CD14-positive monocyte (primary cell): ENCODE measurements at regions not wholly inside any gene's neighbourhood (a gene's known extent, or its start where the extent isn't known, plus 50 kb on each side); places are given as distances from the start of the nearest gene placed in this dataset.
A peak's percentile ranks its signal among the peaks of the same experiment; 100 is the strongest.

Experiments used
- DNase-seq, 3 donors: peaks; one replicate each; pipeline ENCODE4 v3.0.0-alpha.2; 2011 to 2022
- H2AFZ ChIP-seq: 2 replicates; pipeline ENCODE4 v1.6.0; 2012; ENCODE audit warnings: mild to moderate bottlenecking, low read depth, low read length, inconsistent platforms; ENCODE audit not compliant: insufficient read depth, poor library complexity, severe bottlenecking
- H3K27ac ChIP-seq, 2 donors: 1 replicate in 1 of 2; 2 replicates in 1 of 2; pipeline ENCODE4 v1.5.1; 2012 to 2013; ENCODE audit warnings: low read length in 2 of 2, control low read depth in 1 of 2, inconsistent platforms in 1 of 2, low read depth in 1 of 2, mild to moderate bottlenecking in 1 of 2
- H3K27me3 ChIP-seq, 2 donors: one replicate each; pipeline versions ENCODE4 v1.6.0 to v1.6.1; 2011 to 2013; ENCODE audit warnings: low read length in 2 of 2; ENCODE audit not compliant: control insufficient read depth in 2 of 2, insufficient read depth in 2 of 2
- H3K36me3 ChIP-seq, 2 donors: replicated peaks in 1 of 2; 1 replicate in 1 of 2; 2 replicates in 1 of 2; pipeline versions ENCODE4 v1.5.1 to v1.6.1; 2012 to 2013; ENCODE audit warnings: low read length in 2 of 2, control low read depth in 1 of 2, inconsistent platforms in 1 of 2, mild to moderate bottlenecking in 1 of 2; ENCODE audit not compliant: insufficient read depth in 2 of 2, control insufficient read depth in 1 of 2
- H3K4me1 ChIP-seq, 2 donors: 1 replicate in 1 of 2; 2 replicates in 1 of 2; pipeline versions ENCODE4 v1.5.1 to v1.6.1; 2012 to 2013; ENCODE audit warnings: low read length in 2 of 2, control low read depth in 1 of 2, inconsistent platforms in 1 of 2, mild to moderate bottlenecking in 1 of 2, moderate library complexity in 1 of 2; ENCODE audit not compliant: insufficient read depth in 2 of 2, control insufficient read depth in 1 of 2
- H3K4me2 ChIP-seq: replicated peaks from 2 replicates; pipeline ENCODE3; 2012; ENCODE audit warnings: low read length, moderate library complexity, mild to moderate bottlenecking; ENCODE audit not compliant: poor library complexity, severe bottlenecking; ENCODE audit errors: extremely low read depth
- H3K4me3 ChIP-seq, 3 experiments: fragments of 200-600 bp in 1 of 3; sonication (generic) in 1 of 3; replicated peaks in 1 of 3; 1 replicate in 2 of 3; 2 replicates in 1 of 3; pipeline ENCODE4 v1.5.1; 2011 to 2013; ENCODE audit warnings: low read length in 3 of 3, mild to moderate bottlenecking in 3 of 3, control low read depth in 2 of 3, low read depth in 2 of 3, inconsistent platforms in 1 of 3, moderate library complexity in 1 of 3
- H3K79me2 ChIP-seq: 2 replicates; pipeline ENCODE4 v1.6.0; 2012; ENCODE audit warnings: mild to moderate bottlenecking, control low read depth, inconsistent platforms, low read length, moderate library complexity; ENCODE audit not compliant: insufficient read depth
- H3K9ac ChIP-seq: 2 replicates; pipeline ENCODE4 v1.6.0; 2017; ENCODE audit warnings: low read length, mild to moderate bottlenecking; ENCODE audit not compliant: insufficient read depth, poor library complexity, severe bottlenecking
- H3K9me3 ChIP-seq, 2 donors: replicated peaks in 1 of 2; 1 replicate in 1 of 2; 2 replicates in 1 of 2; pipeline versions ENCODE4 v1.5.1 to v1.6.1; 2012 to 2013; ENCODE audit warnings: low read length in 2 of 2, control low read depth in 1 of 2; ENCODE audit not compliant: control insufficient read depth in 1 of 2, insufficient read depth in 1 of 2
- H4K20me1 ChIP-seq: 2 replicates; pipeline ENCODE4 v1.6.0; 2012; ENCODE audit warnings: mild to moderate bottlenecking, low read length, control low read depth, moderate library complexity; ENCODE audit not compliant: insufficient read depth
- H3K27ac Mint-ChIP-seq, 7 donors: one replicate each; pipeline ENCODE4 v1.8.0; 2020; ENCODE audit warnings: mild to moderate bottlenecking in 7 of 7, mixed read lengths in 7 of 7, moderate library complexity in 6 of 7, inconsistent platforms in 2 of 7
- H3K27me3 Mint-ChIP-seq, 3 donors: one replicate each; pipeline ENCODE4 v1.8.0; 2021 to 2022; ENCODE audit warnings: low read depth in 3 of 3, mild to moderate bottlenecking in 3 of 3, mixed read lengths in 3 of 3, moderate library complexity in 3 of 3, inconsistent platforms in 1 of 3
- H3K36me3 Mint-ChIP-seq, 2 donors: one replicate each; pipeline ENCODE4 v1.8.0; 2020; ENCODE audit warnings: mixed read lengths in 2 of 2, inconsistent platforms in 1 of 2, mild to moderate bottlenecking in 1 of 2
- H3K4me1 Mint-ChIP-seq: one replicate; pipeline ENCODE4 v1.8.0; 2020; ENCODE audit warnings: mild to moderate bottlenecking, mixed read lengths
- H3K4me3 Mint-ChIP-seq, 2 donors: one replicate each; pipeline ENCODE4 v1.8.0; 2020; ENCODE audit warnings: mild to moderate bottlenecking in 2 of 2, mixed read lengths in 2 of 2, moderate library complexity in 1 of 2
- H3K9me3 Mint-ChIP-seq, 7 donors: one replicate each; pipeline ENCODE4 v1.8.0; 2020 to 2022; ENCODE audit warnings: mixed read lengths in 7 of 7, mild to moderate bottlenecking in 6 of 7, moderate library complexity in 6 of 7, inconsistent platforms in 2 of 7
- WGBS: methylation state at CpG from one replicate; pipeline ENCODE4 v1.1.5; 2013; ENCODE audit warnings: missing lambda C conversion rate; ENCODE audit not compliant: insufficient coverage; 5-methylcytosine and 5-hydroxymethylcytosine counted together
- intact Hi-C, 2 donors: fragments of 100-400 bp; cut with micrococcal nuclease; formaldehyde crosslinking; loops; one replicate each; pipeline versions ENCODE4 v1.15.0 to v1.15.1; 2023
- TF ChIP-seq, protein P1 (sequence below): fragments of 200-600 bp; IDR thresholded peaks from one replicate; pipeline ENCODE4 v1.8.0; 2022; ENCODE audit warnings: antibody characterized with exemption, mild to moderate bottlenecking

- no peak overlapping the region for H3K4me2 ChIP-seq
- no peak overlapping the region for H3K27ac Mint-ChIP-seq
- H4K20me1 ChIP-seq: no peaks in the 10 kb centered on the region
- peaks cover 3% of the 10 kb centered on the region for H3K4me1 Mint-ChIP-seq
- peaks cover 0 to 3% (median 2%) of the 10 kb centered on the region in 7 donors for H3K9me3 Mint-ChIP-seq
- no peaks in the 10 kb centered on the region for H3K27me3 ChIP-seq
- H3K36me3 Mint-ChIP-seq: no peaks in the 10 kb centered on the region
- no peak for DNase-seq
- intact Hi-C loops: no loop called here
- H3K36me3 ChIP-seq: no peaks in the 10 kb centered on the region
- peaks cover 0 to 3% (median 0%) of the 10 kb centered on the region in 3 donors for H3K27me3 Mint-ChIP-seq
- H3K9me3 ChIP-seq: no peaks in the 10 kb centered on the region
- no CpG with 5 or more reads among the region's 2 CpGs for WGBS
- H3K79me2 ChIP-seq: no peaks in the 10 kb centered on the region
- no peak overlapping the region for H3K4me3 ChIP-seq
- H3K27ac ChIP-seq: no peak overlapping the region
- no peak overlapping the region for H3K9ac ChIP-seq
- no peak overlapping the region for H3K4me3 Mint-ChIP-seq
- TF ChIP-seq, protein P1, sequence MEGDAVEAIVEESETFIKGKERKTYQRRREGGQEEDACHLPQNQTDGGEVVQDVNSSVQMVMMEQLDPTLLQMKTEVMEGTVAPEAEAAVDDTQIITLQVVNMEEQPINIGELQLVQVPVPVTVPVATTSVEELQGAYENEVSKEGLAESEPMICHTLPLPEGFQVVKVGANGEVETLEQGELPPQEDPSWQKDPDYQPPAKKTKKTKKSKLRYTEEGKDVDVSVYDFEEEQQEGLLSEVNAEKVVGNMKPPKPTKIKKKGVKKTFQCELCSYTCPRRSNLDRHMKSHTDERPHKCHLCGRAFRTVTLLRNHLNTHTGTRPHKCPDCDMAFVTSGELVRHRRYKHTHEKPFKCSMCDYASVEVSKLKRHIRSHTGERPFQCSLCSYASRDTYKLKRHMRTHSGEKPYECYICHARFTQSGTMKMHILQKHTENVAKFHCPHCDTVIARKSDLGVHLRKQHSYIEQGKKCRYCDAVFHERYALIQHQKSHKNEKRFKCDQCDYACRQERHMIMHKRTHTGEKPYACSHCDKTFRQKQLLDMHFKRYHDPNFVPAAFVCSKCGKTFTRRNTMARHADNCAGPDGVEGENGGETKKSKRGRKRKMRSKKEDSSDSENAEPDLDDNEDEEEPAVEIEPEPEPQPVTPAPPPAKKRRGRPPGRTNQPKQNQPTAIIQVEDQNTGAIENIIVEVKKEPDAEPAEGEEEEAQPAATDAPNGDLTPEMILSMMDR: no peak
- no peaks in the 10 kb centered on the region for H3K4me1 ChIP-seq
- H2AFZ ChIP-seq: no peak overlapping the region
These were observed 55.2 kb downstream of the RTL3 start for GRCh38 chrX:78603908-78604307.

DNA sequence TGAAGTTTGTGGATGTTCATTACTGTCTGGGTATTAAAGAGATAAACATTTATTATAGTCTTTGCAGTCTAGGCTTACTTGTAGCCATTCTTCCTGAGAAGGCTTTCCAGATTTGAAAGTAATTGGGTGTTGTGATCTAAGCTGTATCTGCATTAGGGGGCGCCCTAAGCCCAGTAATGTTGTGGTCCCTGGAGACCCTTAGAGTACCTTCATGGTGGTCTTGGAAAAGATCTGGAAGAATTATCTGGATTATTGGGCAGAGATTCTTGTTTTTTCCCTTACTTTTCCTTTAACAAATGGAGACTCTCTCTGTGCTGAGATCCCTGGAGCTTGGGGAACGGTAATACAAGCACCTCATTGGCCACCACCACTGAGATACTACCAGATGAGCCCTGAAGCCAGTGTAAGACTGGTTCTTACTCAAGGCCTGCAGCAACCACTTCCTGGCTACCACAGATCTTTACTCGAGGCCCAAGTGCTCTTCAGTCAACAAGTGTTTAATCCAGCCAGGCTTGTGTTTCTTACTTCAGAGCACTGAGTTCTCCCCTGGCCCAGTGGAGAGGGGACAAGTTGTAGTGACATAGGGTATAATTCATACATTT lies 63.1 kb downstream of the RTL3 start:
- H3K4me1 ChIP-seq: no peaks in the 10 kb centered on the region
- no peak for DNase-seq
- peaks cover 0 to 2% of the 10 kb centered on the region in 2 donors for H3K9me3 ChIP-seq
- peaks cover 6% of the 10 kb centered on the region for H3K4me1 Mint-ChIP-seq
- peaks cover 0 to 3% (median 0%) of the 10 kb centered on the region in 3 donors for H3K27me3 Mint-ChIP-seq
- H4K20me1 ChIP-seq: no peaks in the 10 kb centered on the region
- no peak overlapping the region for H3K9ac ChIP-seq
- no peak overlapping the region for H3K4me3 Mint-ChIP-seq
- H2AFZ ChIP-seq: no peak overlapping the region
- H3K9me3 Mint-ChIP-seq: peaks cover 3 to 9% (median 6%) of the 10 kb centered on the region in 7 donors
- H3K36me3 Mint-ChIP-seq: no peaks in the 10 kb centered on the region
- TF ChIP-seq, protein P1: no peak
- WGBS: no CpG with 5 or more reads among the region's 3 CpGs
- H3K27ac ChIP-seq: no peak overlapping the region
- H3K27ac Mint-ChIP-seq: peak overlapping the region in 1 of 7 donors; percentile 32
- no peaks in the 10 kb centered on the region for H3K36me3 ChIP-seq
- no peaks in the 10 kb centered on the region for H3K79me2 ChIP-seq
- intact Hi-C loops: no loop called here
- H3K4me2 ChIP-seq: no peak overlapping the region
- no peaks in the 10 kb centered on the region for H3K27me3 ChIP-seq
- no peak overlapping the region for H3K4me3 ChIP-seq
